ENCODE measurements at regions not wholly inside any gene's neighbourhood (a gene's known extent, or its start where the extent isn't known, plus 50 kb on each side); places are given as distances from the start of the nearest gene placed in this dataset.
"Not testable (repeated sequence)": the region's sequence is repeated elsewhere in the genome, so short reads cannot be mapped to it uniquely, and the experiment has no call there.

DNA sequence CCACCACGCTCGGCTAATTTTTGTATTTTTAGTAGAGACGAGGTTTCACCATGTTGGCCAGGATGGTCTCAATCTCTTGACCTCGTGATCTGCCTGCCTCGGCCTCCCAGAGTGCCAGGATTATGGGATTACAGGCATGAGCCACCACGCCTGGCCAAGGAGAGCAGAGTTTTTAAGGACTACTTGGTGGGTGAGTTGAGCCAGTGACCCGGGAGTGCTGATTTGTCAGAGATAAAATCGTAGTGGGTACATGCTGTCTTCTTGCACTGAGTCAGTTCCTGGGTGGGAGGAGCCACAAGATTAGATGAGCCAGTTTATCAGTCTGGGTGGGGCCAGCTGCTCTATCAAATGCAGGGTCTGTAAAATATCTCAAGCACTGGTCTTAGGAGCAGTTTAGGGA, 361.7 kb downstream of the TYW1 start:
- TF ChIP-seq EZH2phosphoT487 (IDR thresholded peaks at IDR 0.05; ENCODE audit: insufficient read depth, low read depth); EZH2 (IDR thresholded peaks at IDR 0.05; ENCODE audit: insufficient read depth, poor library complexity, severe bottlenecking): not testable (repeated sequence)

Measured in GM23248 (cell line).